ENCODE measurements at regions not wholly inside any gene's neighbourhood (a gene's known extent, or its start where the extent isn't known, plus 50 kb on each side); places are given as distances from the start of the nearest gene placed in this dataset.

- ATAC-seq (no peak), DNase-seq (no peak)
- Histone ChIP-seq H3K36me3 (no peaks in the 10 kb centered on the region), H3K9me3 (no peaks in the 10 kb centered on the region), H3K27me3 (no peaks in the 10 kb centered on the region), H3K4me1 (no peaks in the 10 kb centered on the region), H3K27ac (no peak overlapping the region), H3K4me3 (no peak overlapping the region)
- no peak for TF ChIP-seq CTCF (IDR thresholded peaks at IDR 0.05)
- intact Hi-C loops (cut with DNase I) = no loop called here
These were observed 1363.2 kb upstream of the ACVR2A start for GRCh38 chr2:146481629-146482028.

- DNase-seq (no peak), ATAC-seq (no peak)
- no peaks in the 10 kb centered on the region for H3K4me1 ChIP-seq
- no peaks in the 10 kb centered on the region for H3K9me3 ChIP-seq
- H3K36me3 ChIP-seq = no peaks in the 10 kb centered on the region
- no peak overlapping the region for H3K4me3 ChIP-seq
- no peak for TF ChIP-seq CTCF (IDR thresholded peaks at IDR 0.05)
- H3K27ac ChIP-seq = no peak overlapping the region
- no peaks in the 10 kb centered on the region for H3K27me3 ChIP-seq
- intact Hi-C loops (cut with DNase I) = no loop called here
These were observed 1367.4 kb upstream of the ACVR2A start for GRCh38 chr2:146477383-146477782.

GRCh38 chr2:146468578-146468977 is 1376.3 kb upstream of the ACVR2A start:
- DNase-seq (no peak), ATAC-seq (no peak)
- Histone ChIP-seq H3K36me3 (no peaks in the 10 kb centered on the region), H3K9me3 (peaks cover 0 to 7% of the 10 kb centered on the region in 2 donors), H3K27ac (no peak overlapping the region), H3K4me3 (no peak overlapping the region), H3K27me3 (no peaks in the 10 kb centered on the region), H3K4me1 (no peaks in the 10 kb centered on the region)
- no peak for TF ChIP-seq CTCF (IDR thresholded peaks at IDR 0.05)
- intact Hi-C loops (cut with DNase I) = no loop called here

- Histone ChIP-seq H3K4me1 (no peaks in the 10 kb centered on the region), H3K27me3 (no peaks in the 10 kb centered on the region), H3K36me3 (no peaks in the 10 kb centered on the region), H3K27ac (no peak overlapping the region), H3K4me3 (no peak overlapping the region), H3K9me3 (peaks cover 0 to 7% of the 10 kb centered on the region in 2 donors)
- no peak for DNase-seq
- ATAC-seq = no peak
- intact Hi-C loops (cut with DNase I) = no loop called here
- no peak for TF ChIP-seq CTCF (IDR thresholded peaks at IDR 0.05)
These were observed 1377.4 kb upstream of the ACVR2A start for GRCh38 chr2:146467425-146467824.

- intact Hi-C loops (cut with DNase I) = no loop called here
- no peaks in the 10 kb centered on the region for H3K4me1 ChIP-seq
- peak in 1 of 4 donors; percentile 17 for DNase-seq
These were observed 1379.4 kb upstream of the ACVR2A start for GRCh38 chr2:146465460-146465859.

More at GRCh38 chr2:146465460-146465859, 1379.4 kb upstream of the ACVR2A start:
- TF ChIP-seq CTCF (IDR thresholded peaks at IDR 0.05) = no peak
- Histone ChIP-seq H3K36me3 (no peaks in the 10 kb centered on the region), H3K27ac (no peak overlapping the region), H3K27me3 (no peaks in the 10 kb centered on the region), H3K9me3 (peaks cover 0 to 13% of the 10 kb centered on the region in 2 donors), H3K4me3 (no peak overlapping the region)
- ATAC-seq = no peak

Measured in left lung (tissue), 4 donors.